ENCODE measurements at regions not wholly inside any gene's neighbourhood (a gene's known extent, or its start where the extent isn't known, plus 50 kb on each side); places are given as distances from the start of the nearest gene placed in this dataset.
"Not testable (repeated sequence)": the region's sequence is repeated elsewhere in the genome, so short reads cannot be mapped to it uniquely, and the experiment has no call there.

DNA sequence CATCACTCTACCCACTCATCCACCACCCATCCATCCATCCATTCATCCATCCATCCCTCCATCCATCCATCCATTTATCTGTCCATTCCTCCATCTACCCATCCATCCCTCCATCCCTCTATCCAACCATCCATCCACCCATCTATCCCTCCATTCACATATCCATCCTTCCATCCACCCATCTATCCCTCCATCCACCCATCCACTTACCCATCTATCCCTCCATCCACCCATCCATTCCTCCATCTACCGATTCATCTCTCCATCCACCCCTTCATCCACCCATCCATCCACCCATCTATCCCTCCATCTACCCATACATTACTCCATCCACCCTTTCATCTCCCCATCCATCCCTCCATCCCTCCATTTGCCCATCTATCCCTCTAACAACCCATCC is 239.6 kb upstream of the SHH start:
- no peak for DNase-seq (ENCODE audit: extremely low read depth, low read depth)

DNA sequence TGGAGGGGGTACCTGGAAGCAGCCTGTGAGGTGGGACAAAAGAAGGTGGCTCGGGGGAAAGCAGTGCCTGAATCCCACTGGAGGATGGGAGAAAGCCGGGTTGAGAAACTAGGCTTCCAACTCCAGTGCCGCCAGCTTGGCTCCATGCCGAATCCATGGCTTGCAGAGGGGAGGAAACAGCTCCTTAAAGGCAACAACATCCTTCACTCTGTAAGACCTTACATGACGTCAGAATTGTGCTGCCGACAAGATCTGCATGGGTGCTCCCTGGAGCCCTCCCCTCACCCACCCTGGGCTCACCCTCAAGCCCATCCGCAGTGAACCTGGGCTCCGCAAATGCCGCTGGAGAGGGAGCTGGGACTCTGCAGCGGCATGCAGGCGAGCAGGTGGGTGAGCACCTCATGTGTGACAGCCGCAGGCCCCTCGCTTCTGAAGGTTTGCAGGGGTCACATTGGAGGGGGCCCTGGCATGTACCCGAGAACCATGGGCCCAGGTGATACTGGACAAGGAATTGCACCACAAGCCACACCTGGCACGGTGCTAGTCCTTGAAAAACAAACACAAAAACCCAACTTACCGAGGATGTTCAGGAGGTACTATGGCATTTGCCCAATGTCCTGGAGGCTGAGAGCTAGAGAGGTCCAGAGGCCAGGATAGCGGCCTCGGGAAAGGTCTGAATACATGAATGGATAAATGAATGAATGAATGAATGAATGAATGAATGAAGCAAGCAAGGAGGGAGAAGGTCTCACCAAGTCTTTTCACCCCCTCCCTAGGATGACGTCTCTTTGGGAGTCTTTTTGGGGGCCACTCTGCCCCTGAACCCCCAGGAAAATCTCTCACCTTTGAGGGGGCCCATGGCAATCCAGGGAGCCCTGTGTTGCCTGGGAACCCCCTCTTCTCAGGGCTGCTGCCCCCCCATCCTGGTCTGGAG is 238.6 kb upstream of the SHH start:
- DNase-seq (ENCODE audit: extremely low read depth, low read depth), result no peak

DNA sequence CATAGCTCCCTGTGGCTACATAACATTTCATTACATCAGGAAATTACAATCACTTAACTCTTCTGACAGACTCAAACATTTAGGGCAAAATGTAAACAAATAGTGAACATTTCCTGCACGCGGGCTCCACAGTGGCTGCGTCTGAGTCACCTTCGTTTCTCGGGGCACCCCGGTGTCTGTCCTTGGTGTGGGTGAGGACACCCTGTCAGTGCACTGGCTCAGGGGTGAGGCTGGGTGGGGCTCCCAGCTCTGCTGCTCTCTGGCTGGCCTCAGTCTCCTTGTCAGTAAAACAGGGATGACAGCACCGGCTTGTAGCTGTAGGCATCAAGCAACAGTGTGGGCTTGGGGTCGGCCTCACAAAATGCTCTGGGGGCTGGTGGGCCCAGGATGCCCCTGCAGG is 237.1 kb upstream of the SHH start:
- no peak for DNase-seq (ENCODE audit: extremely low read depth, low read depth)

- DNase-seq (ENCODE audit: extremely low read depth, low read depth), result no peak
Observed at GRCh38 chr7:156046031-156046560, 233.8 kb upstream of the SHH start.

GRCh38 chr7:156043416-156044178 is 231.3 kb upstream of the SHH start:
- DNase-seq (ENCODE audit: extremely low read depth, low read depth), result no peak

- DNase-seq (ENCODE audit: extremely low read depth, low read depth), result no peak
Observed at GRCh38 chr7:156041398-156041797, 229.1 kb upstream of the SHH start.

DNA sequence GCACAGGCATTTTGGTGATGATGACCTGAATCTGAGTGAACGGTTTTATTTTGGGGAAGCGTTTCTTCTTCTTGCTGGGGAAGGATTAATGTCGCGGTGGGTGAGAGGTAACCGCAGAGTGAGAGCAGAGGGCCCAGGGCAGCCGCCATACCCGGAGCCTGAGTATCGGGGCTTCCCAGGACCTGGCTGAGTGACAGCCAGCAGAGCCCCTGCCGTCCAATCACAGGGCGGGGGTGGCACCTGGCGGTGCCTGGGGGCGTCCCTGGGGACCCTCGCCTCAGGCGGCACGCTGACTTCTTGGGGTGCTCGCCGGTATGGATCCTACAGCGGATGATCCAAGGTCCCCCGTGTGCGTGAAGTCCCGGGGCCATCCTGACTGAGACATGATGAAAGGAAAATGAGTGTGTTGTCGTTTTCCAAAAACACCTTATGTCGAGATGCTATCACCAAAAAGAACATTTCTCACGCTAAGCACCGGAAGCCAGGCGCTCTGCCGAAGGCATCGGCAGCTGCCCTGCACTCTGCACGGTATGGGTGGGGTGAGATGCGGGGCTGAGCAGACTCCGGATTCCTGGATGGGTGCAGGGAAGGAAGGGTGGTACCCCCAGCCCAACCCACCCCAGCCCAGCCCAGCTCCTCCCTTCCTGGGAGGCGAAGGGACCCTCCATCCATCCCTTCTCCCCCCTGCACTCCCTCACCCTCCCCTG is 227.9 kb upstream of the SHH start:
- no peak for DNase-seq (ENCODE audit: extremely low read depth, low read depth)

DNA sequence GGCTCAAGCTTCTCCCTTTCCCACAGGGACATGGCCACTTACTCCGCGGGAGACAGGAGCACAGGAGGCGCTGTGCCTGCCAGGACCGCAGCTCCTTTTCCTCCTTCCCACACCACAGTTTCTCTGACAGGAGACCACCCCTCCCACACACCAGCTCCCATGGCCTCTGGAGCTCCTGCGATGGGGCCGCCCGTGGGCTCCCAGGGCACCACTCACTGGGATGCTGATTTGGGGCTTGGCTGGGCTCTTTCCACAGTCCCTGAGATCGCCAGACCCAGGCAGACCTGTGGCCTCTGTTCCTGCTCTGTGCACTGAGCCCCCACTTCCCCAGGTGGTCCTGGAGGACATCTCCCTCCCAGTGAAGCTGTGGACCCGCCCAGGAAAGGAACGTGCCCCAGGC is 226.9 kb upstream of the SHH start:
- no peak for DNase-seq (ENCODE audit: extremely low read depth, low read depth)

- DNase-seq (ENCODE audit: extremely low read depth, low read depth), result no peak
Observed at GRCh38 chr7:156038345-156038744, 226.1 kb upstream of the SHH start.

DNA sequence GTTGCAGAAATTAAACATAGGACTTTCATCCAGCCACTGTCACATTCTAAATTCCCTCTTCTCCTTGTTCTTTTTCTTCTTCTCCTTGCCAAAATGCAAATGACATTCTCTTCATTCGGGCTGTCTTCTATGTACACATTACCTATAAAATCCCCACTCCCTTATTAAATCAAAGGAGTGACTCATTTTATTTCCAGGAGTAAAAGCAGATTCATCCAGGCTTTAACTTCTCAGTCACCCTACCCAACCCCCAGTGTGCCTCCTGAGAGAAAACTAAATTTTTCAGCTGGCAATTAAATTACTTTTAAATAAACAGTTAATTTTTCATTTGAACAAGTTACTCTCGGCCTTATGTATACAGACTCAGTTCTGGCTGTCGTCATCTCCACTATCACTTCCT is 223.9 kb upstream of the SHH start:
- peak; percentile 43 for DNase-seq (ENCODE audit: extremely low read depth, low read depth)

DNA sequence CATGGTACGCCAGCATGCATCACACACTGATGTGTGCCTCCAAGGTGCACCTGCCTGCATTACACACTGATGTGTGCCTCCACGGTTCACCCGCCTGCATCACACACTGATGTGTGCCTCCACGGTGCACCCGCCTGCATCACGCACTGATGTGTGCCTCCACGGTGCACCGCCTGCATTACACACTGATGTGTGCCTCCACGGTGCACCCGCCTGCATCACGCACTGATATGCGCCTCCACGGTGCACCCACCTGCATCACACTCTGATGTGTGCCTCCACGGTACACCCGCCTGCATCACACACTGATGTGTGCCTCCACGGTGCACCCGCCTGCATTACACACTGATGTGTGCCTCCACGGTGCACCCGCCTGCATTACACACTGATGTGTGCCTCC is 223.1 kb upstream of the SHH start:
- DNase-seq (ENCODE audit: extremely low read depth, low read depth), result not testable (repeated sequence)

GRCh38 chr7:156034397-156034796 is 222.1 kb upstream of the SHH start:
- no peak for DNase-seq (ENCODE audit: extremely low read depth, low read depth)

GRCh38 chr7:156032973-156033372 is 220.7 kb upstream of the SHH start:
- DNase-seq (ENCODE audit: extremely low read depth, low read depth), result no peak

DNA sequence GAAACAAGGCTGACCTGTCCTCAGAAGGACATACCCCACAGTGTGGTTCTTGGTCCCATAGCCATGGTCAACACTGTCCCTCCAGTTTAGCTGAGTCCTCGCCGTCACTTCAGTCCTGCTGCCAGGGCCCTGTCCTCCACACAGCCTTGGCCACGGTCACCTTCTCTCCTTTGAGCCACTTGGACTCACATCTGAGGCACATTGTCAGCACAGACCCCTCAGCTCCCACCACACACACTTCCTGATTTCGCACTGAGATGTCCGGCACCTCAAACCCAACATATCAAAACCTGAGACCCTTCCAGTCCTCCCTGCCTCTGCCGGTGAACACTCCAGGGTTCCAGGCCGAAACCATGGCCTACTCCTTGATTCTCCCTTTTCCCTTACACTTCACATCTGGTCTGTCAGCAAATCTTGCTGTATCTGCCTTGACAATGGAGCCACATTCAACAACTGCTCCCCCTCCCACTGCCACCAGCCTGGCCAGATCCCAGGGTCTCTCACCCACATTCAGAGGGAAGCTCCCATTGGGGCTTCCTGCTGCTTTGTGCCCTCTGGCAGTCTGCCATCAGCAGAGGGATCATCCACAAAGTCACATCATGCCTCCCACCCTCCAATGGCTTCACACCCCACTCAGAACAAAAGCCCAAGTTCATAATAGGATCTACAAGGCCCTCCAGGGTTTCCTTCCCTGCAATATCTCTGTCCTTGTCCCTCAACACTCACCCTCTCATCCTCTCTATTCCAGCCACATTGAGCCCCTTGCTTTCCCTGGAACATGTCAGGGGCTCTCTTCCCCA is 219.6 kb upstream of the SHH start:
- no peak for DNase-seq (ENCODE audit: extremely low read depth, low read depth)

- no peak for DNase-seq (ENCODE audit: extremely low read depth, low read depth)
Observed at GRCh38 chr7:156029460-156030007, 217.3 kb upstream of the SHH start.

DNA sequence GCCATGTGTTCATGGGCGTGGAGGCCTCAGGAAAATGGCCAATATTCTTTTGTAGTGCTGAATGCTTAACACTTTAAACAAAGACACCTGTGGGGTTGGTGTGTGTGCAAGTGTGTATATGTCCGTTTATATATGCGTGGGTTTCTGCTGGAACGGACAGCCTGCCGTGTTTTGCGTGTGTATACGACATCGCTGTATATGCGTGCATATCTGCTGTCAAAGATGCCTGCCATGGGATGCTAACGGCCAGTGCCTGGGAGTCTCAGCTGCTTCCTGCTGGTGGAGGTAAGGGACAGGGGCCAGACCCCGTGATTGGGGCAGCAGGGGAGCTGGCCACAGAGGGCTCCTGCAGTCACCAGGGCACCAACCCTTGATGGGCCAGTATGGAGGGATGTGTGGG is 216.3 kb upstream of the SHH start:
- DNase-seq (ENCODE audit: extremely low read depth, low read depth), result no peak

DNA sequence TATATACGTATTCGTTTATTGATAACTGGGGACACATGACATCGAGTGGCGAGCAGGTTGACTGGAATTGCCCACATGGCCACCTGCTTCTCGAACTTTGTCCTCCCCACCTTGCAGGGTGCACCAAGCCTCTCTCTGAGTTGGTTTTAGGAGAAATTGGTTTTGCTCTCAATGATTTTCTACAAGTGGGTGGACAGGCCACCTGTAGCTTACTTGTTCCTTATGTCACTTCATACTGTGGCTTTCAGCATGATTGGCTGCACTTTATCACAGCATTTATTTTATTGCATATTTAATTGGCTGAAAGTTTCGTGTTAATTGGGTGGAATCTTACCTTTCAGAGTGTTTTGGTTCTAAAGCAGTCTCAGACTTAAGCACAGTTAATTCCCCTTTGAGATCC is 215.6 kb upstream of the SHH start:
- no peak for DNase-seq (ENCODE audit: extremely low read depth, low read depth)

GRCh38 chr7:156026603-156027002 is 214.3 kb upstream of the SHH start:
- DNase-seq (ENCODE audit: extremely low read depth, low read depth), result no peak

DNA sequence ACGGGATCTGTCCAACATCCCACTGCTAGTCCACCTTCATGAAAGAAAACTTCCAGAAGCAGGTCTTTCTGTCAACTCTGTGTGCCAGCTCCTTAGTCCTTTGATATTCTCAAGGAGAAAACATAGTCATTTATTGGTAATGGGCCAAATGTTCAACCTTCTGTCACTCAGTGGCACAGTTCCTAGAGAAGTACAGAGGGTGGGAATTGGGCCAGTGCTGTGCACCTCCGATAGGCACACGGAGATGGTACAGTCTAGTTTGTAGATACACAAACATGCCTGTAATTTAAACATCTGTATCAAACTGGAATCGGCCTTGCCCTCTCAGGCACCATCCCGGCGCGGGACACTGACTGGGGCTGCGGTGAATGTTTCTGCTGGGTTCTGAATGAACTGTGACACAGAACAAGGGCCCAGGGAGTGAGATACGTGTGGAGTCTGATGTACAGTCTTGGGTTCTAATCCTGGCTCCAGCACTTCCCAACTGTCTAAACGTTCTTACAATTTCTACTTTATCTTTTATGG is 213.9 kb upstream of the SHH start:
- no peak for DNase-seq (ENCODE audit: extremely low read depth, low read depth)

GRCh38 chr7:156025675-156026074 is 213.4 kb upstream of the SHH start:
- no peak for DNase-seq (ENCODE audit: extremely low read depth, low read depth)
